Astrocyte of the hippocampus (primary cell): ENCODE measurements at regions not wholly inside any gene's neighbourhood (a gene's known extent, or its start where the extent isn't known, plus 50 kb on each side); places are given as distances from the start of the nearest gene placed in this dataset.

Experiments
- DNase-seq: peaks from one replicate; pipeline ENCODE4 v3.0.0; 2011; ENCODE audit warnings: low read depth, low spot score

GRCh38 chr10:108868881-108869280 is 1054.4 kb downstream of the XPNPEP1 start:
- no peak for DNase-seq

- DNase-seq: peak; percentile 2
These were observed 1060.5 kb downstream of the XPNPEP1 start for GRCh38 chr10:108862676-108863350.

GRCh38 chr10:108861181-108861754 is 1062.0 kb downstream of the XPNPEP1 start:
- no peak for DNase-seq

- DNase-seq: no peak
These were observed 1071.1 kb downstream of the XPNPEP1 start for GRCh38 chr10:108852211-108852610.

- DNase-seq: no peak
These were observed 1073.0 kb downstream of the XPNPEP1 start for GRCh38 chr10:108850138-108850854.

GRCh38 chr10:108849688-108850087 is 1073.6 kb downstream of the XPNPEP1 start:
- no peak for DNase-seq

GRCh38 chr10:108849186-108849585 is 1074.1 kb downstream of the XPNPEP1 start:
- no peak for DNase-seq

GRCh38 chr10:108848046-108848445 is 1075.3 kb downstream of the XPNPEP1 start:
- DNase-seq: no peak

- no peak for DNase-seq
These were observed 1082.4 kb downstream of the XPNPEP1 start for GRCh38 chr10:108840944-108841343.

GRCh38 chr10:108836362-108836761 is 1086.9 kb downstream of the XPNPEP1 start:
- no peak for DNase-seq

GRCh38 chr10:108822026-108822425 is 1101.3 kb downstream of the XPNPEP1 start:
- no peak for DNase-seq

GRCh38 chr10:108819302-108819701 is 1104.0 kb downstream of the XPNPEP1 start:
- no peak for DNase-seq

GRCh38 chr10:108817584-108817983 is 1105.7 kb downstream of the XPNPEP1 start:
- peak; percentile 2 for DNase-seq

- DNase-seq: no peak
These were observed 1106.2 kb downstream of the XPNPEP1 start for GRCh38 chr10:108817135-108817534.

GRCh38 chr10:108812906-108813305 is 1110.4 kb downstream of the XPNPEP1 start:
- no peak for DNase-seq

- DNase-seq: no peak
These were observed 1111.0 kb downstream of the XPNPEP1 start for GRCh38 chr10:108812296-108812695.

GRCh38 chr10:108808228-108808627 is 1115.1 kb downstream of the XPNPEP1 start:
- no peak for DNase-seq

- peak; percentile 49 for DNase-seq
These were observed 1121.4 kb downstream of the XPNPEP1 start for GRCh38 chr10:108801775-108802517.

- DNase-seq: no peak
These were observed 1122.1 kb downstream of the XPNPEP1 start for GRCh38 chr10:108801220-108801619.

GRCh38 chr10:108797573-108797972 is 1125.7 kb downstream of the XPNPEP1 start:
- DNase-seq: no peak

GRCh38 chr10:108791794-108792474 is 1131.4 kb downstream of the XPNPEP1 start:
- no peak for DNase-seq

- DNase-seq: no peak
These were observed 1132.3 kb downstream of the XPNPEP1 start for GRCh38 chr10:108791030-108791429.
